H9 (cell line): ENCODE measurements at regions not wholly inside any gene's neighbourhood (a gene's known extent, or its start where the extent isn't known, plus 50 kb on each side); places are given as distances from the start of the nearest gene placed in this dataset.

Source experiments
- DNase-seq: peaks from one replicate; pipeline ENCODE4 v3.0.0-alpha.2; 2017
- H2AFZ ChIP-seq: one replicate; pipeline ENCODE4 v1.6.1; 2013; ENCODE audit warnings: mild to moderate bottlenecking, low read length, control low read depth, moderate library complexity
- H2AK5ac ChIP-seq: 2 replicates; pipeline ENCODE4 v1.6.1; 2013; ENCODE audit warnings: low read length, control low read depth, mixed read lengths; ENCODE audit not compliant: insufficient read length
- H2BK120ac ChIP-seq: one replicate; pipeline ENCODE4 v1.6.1; 2013; ENCODE audit warnings: low read depth, mild to moderate bottlenecking, low read length, control low read depth, inconsistent platforms; ENCODE audit not compliant: poor library complexity, severe bottlenecking
- H2BK12ac ChIP-seq: 2 replicates; pipeline ENCODE4 v1.6.1; 2013; ENCODE audit warnings: low read length, control low read depth, mixed read lengths, low read depth; ENCODE audit not compliant: insufficient read length
- H2BK15ac ChIP-seq: 2 replicates; pipeline ENCODE4 v1.6.1; 2013; ENCODE audit warnings: low read depth, low read length, control low read depth
- H2BK20ac ChIP-seq: one replicate; pipeline ENCODE4 v1.6.1; 2013; ENCODE audit warnings: low read depth, mild to moderate bottlenecking, low read length, control low read depth, inconsistent platforms; ENCODE audit not compliant: poor library complexity, severe bottlenecking
- H2BK5ac ChIP-seq: 2 replicates; pipeline ENCODE4 v1.6.1; 2013; ENCODE audit warnings: low read length, control low read depth, mixed read lengths; ENCODE audit not compliant: insufficient read length
- H3K14ac ChIP-seq: 2 replicates; pipeline ENCODE4 v1.6.1; 2013; ENCODE audit warnings: low read length, control low read depth; ENCODE audit not compliant: insufficient read depth
- H3K18ac ChIP-seq: 2 replicates; pipeline ENCODE4 v1.6.1; 2013; ENCODE audit warnings: low read depth, mild to moderate bottlenecking, mixed read lengths, low read length, control low read depth; ENCODE audit not compliant: insufficient read length
- H3K23ac ChIP-seq: 2 replicates; pipeline ENCODE4 v1.6.1; 2013; ENCODE audit warnings: low read length, control low read depth, mixed read lengths, low read depth; ENCODE audit not compliant: insufficient read length
- H3K23me2 ChIP-seq: 2 replicates; pipeline ENCODE4 v1.6.1; 2013; ENCODE audit warnings: low read depth, mild to moderate bottlenecking, mixed read lengths, low read length, control low read depth; ENCODE audit not compliant: insufficient read length, poor library complexity, severe bottlenecking
- H3K27ac ChIP-seq: 2 replicates; pipeline ENCODE4 v1.5.1; 2013; ENCODE audit warnings: low read length, control low read depth, mixed read lengths, low read depth; ENCODE audit not compliant: insufficient read length
- H3K27me3 ChIP-seq: 2 replicates; pipeline ENCODE4 v1.6.1; 2013; ENCODE audit warnings: low read length, control low read depth, inconsistent platforms; ENCODE audit not compliant: insufficient read depth
- H3K4ac ChIP-seq: 2 replicates; pipeline ENCODE4 v1.6.1; 2013; ENCODE audit warnings: low read depth, mild to moderate bottlenecking, control low read depth, inconsistent platforms, low read length, moderate library complexity
- H3K4me1 ChIP-seq: 2 replicates; pipeline ENCODE4 v1.6.1; 2013; ENCODE audit warnings: low read length, control low read depth, inconsistent platforms; ENCODE audit not compliant: insufficient read depth
- H3K4me2 ChIP-seq: 2 replicates; pipeline ENCODE4 v1.6.1; 2013; ENCODE audit warnings: low read length, control low read depth, mixed read lengths; ENCODE audit not compliant: insufficient read length, insufficient read depth
- H3K56ac ChIP-seq: 2 replicates; pipeline ENCODE4 v1.6.1; 2013; ENCODE audit warnings: low read depth, mild to moderate bottlenecking, mixed read lengths, low read length, control low read depth; ENCODE audit not compliant: insufficient read length
- H3K79me1 ChIP-seq: 2 replicates; pipeline ENCODE4 v1.6.1; 2013; ENCODE audit warnings: low read depth, mild to moderate bottlenecking, moderate library complexity, low read length, control low read depth, inconsistent platforms; ENCODE audit not compliant: insufficient read depth, poor library complexity, severe bottlenecking
- H3K79me2 ChIP-seq: 2 replicates; pipeline ENCODE4 v1.6.1; 2013; ENCODE audit warnings: low read length, control low read depth, inconsistent platforms; ENCODE audit not compliant: insufficient read depth
- H3K9ac ChIP-seq: 2 replicates; pipeline ENCODE4 v1.6.1; 2013; ENCODE audit warnings: low read length, control low read depth, mixed read lengths; ENCODE audit not compliant: insufficient read length; ENCODE audit errors: extremely low read depth
- H3K9me3 ChIP-seq: one replicate; pipeline ENCODE4 v1.6.1; 2013; ENCODE audit warnings: low read depth, low read length, inconsistent platforms; ENCODE audit not compliant: control insufficient read depth
- H3T11ph ChIP-seq: one replicate; pipeline ENCODE4 v1.6.1; 2013; ENCODE audit warnings: mild to moderate bottlenecking, low read length, control low read depth, inconsistent platforms
- H4K20me1 ChIP-seq: one replicate; pipeline ENCODE4 v1.6.1; 2013; ENCODE audit not compliant: control insufficient read depth, insufficient read length, insufficient read depth
- H4K5ac ChIP-seq: 2 replicates; pipeline ENCODE4 v1.6.1; 2013; ENCODE audit warnings: low read depth, mild to moderate bottlenecking, mixed read lengths, low read length, control low read depth; ENCODE audit not compliant: insufficient read length
- H4K8ac ChIP-seq: replicated peaks from 2 replicates; pipeline ENCODE4 v1.6.1; 2013; ENCODE audit warnings: low read length, control low read depth, mixed read lengths, low read depth; ENCODE audit not compliant: insufficient read length
- H4K91ac ChIP-seq: 2 replicates; pipeline ENCODE4 v1.6.1; 2013; ENCODE audit warnings: low read depth, mild to moderate bottlenecking, moderate library complexity, mixed read lengths, low read length, control low read depth; ENCODE audit not compliant: insufficient read length
- H3K27ac Mint-ChIP-seq, 3 experiments: 2 replicates in 2 of 3; 3 replicates in 1 of 3; pipeline ENCODE4 v1.8.0; 2020 to 2021; ENCODE audit warnings: mixed read lengths in 3 of 3, mild to moderate bottlenecking in 1 of 3, moderate library complexity in 1 of 3
- H3K27me3 Mint-ChIP-seq: 2 replicates; pipeline ENCODE4 v1.8.0; 2021; ENCODE audit warnings: low read depth, mild to moderate bottlenecking, moderate library complexity, mixed read lengths
- H3K36me3 Mint-ChIP-seq, 3 experiments: 2 replicates in 2 of 3; 3 replicates in 1 of 3; pipeline ENCODE4 v1.8.0; 2020 to 2021; ENCODE audit warnings: low read depth in 3 of 3, mixed read lengths in 3 of 3; ENCODE audit not compliant: insufficient read depth in 1 of 3
- H3K4me1 Mint-ChIP-seq, 2 experiments: 2 replicates each; pipeline ENCODE4 v1.8.0; 2020; ENCODE audit warnings: mixed read lengths in 2 of 2
- H3K4me3 Mint-ChIP-seq, 2 experiments: 2 replicates in 1 of 2; 3 replicates in 1 of 2; pipeline ENCODE4 v1.8.0; 2020 to 2021; ENCODE audit warnings: mild to moderate bottlenecking in 2 of 2, mixed read lengths in 2 of 2, moderate library complexity in 1 of 2
- H3K9me3 Mint-ChIP-seq, 2 experiments: 2 replicates in 1 of 2; 3 replicates in 1 of 2; pipeline ENCODE4 v1.8.0; 2020; ENCODE audit warnings: mild to moderate bottlenecking in 2 of 2, mixed read lengths in 2 of 2, moderate library complexity in 1 of 2
- CTCF ChIP-seq: fragments of 200-600 bp; sonication (generic); conservative IDR thresholded peaks from 3 replicates; pipeline ENCODE4 v1.8.0; 2021; ENCODE audit warnings: antibody characterized with exemption, mild to moderate bottlenecking
- WGBS: extraction: QIAGEN DNeasy Blood & Tissue Kit; methylation state at CpG from one replicate; pipeline ENCODE4 v1.1.7; 2013; ENCODE audit warnings: missing lambda C conversion rate, low lambda C conversion rate, mixed read lengths; ENCODE audit not compliant: insufficient read length; ENCODE audit errors: extremely low coverage; 5-methylcytosine and 5-hydroxymethylcytosine counted together

- WGBS, result no CpG with 5 or more reads among the region's 1 CpG
- no peaks in the 10 kb centered on the region for H3K79me2 ChIP-seq
- no peaks in the 10 kb centered on the region for H4K20me1 ChIP-seq
- H2BK20ac ChIP-seq, result no peak overlapping the region
- no peaks in the 10 kb centered on the region; a peak in 1 of 7 replicates for H3K36me3 Mint-ChIP-seq
- no peak overlapping the region for H3K4me2 ChIP-seq
- TF ChIP-seq CTCF, result no peak
- H4K8ac ChIP-seq, result no peak overlapping the region
- no peak overlapping the region for H3K23ac ChIP-seq
- H3K9me3 ChIP-seq, result no peaks in the 10 kb centered on the region
- no peak overlapping the region for H3K14ac ChIP-seq
- H3K4me3 Mint-ChIP-seq, result no peak overlapping the region
- no peak overlapping the region for H3T11ph ChIP-seq
- no peak overlapping the region for H3K9ac ChIP-seq
- no peak overlapping the region for H2BK15ac ChIP-seq
- no peak overlapping the region for H2BK12ac ChIP-seq
- peaks cover 0 to 2% of the 10 kb centered on the region in 2 experiments; a peak in 2 of 5 replicates for H3K9me3 Mint-ChIP-seq
- no peak overlapping the region for H3K18ac ChIP-seq
- H3K27ac ChIP-seq, result no peak overlapping the region
- no peak overlapping the region for H4K91ac ChIP-seq
- H3K4me1 Mint-ChIP-seq, result 0 out of 4 replicates have a peak, but pooled peaks cover 0 to 2% of the 10 kb centered on the region in 2 experiments
- H2BK120ac ChIP-seq, result no peak overlapping the region
- H2AFZ ChIP-seq, result no peak overlapping the region
- no peak overlapping the region for H2AK5ac ChIP-seq
- no peak overlapping the region for H3K4ac ChIP-seq
- no peak overlapping the region for H3K56ac ChIP-seq
- H3K23me2 ChIP-seq, result no peaks in the 10 kb centered on the region
- H4K5ac ChIP-seq, result no peak overlapping the region
- H3K27me3 ChIP-seq, result no peaks in the 10 kb centered on the region
- H3K4me1 ChIP-seq, result no peaks in the 10 kb centered on the region
- no peaks in the 10 kb centered on the region for H3K79me1 ChIP-seq
- no peak overlapping the region for H3K27ac Mint-ChIP-seq
- H2BK5ac ChIP-seq, result no peak overlapping the region
- no peaks in the 10 kb centered on the region for H3K27me3 Mint-ChIP-seq
- DNase-seq, result no peak
These were observed 112.3 kb upstream of the COL11A1 start for GRCh38 chr1:103220631-103221041.
